ENCODE measurements at regions not wholly inside any gene's neighbourhood (a gene's known extent, or its start where the extent isn't known, plus 50 kb on each side); places are given as distances from the start of the nearest gene placed in this dataset.

- TF ChIP-seq RAD21 (IDR thresholded peaks at IDR 0.05) (no peak), YY1 (IDR thresholded peaks at IDR 0.05) (no peak), TAF1 (conservative IDR thresholded peaks at IDR 0.05) (no peak), MAX (IDR thresholded peaks at IDR 0.05) (no peak), ZBTB33 (IDR thresholded peaks at IDR 0.05) (no peak), EGR1 (IDR thresholded peaks at IDR 0.05; ENCODE audit: low read depth in 2 of 2) (no peak), FOXA2 (IDR thresholded peaks at IDR 0.05) (no peak), GABPA (IDR thresholded peaks at IDR 0.05 in 1 of 2, conservative IDR thresholded peaks at IDR 0.05 in 1 of 2) (no peak), JUND (IDR thresholded peaks at IDR 0.05) (no peak), RXRA (IDR thresholded peaks at IDR 0.05) (no peak), SP1 (IDR thresholded peaks at IDR 0.05) (no peak)
- TF ChIP-seq, protein P1, sequence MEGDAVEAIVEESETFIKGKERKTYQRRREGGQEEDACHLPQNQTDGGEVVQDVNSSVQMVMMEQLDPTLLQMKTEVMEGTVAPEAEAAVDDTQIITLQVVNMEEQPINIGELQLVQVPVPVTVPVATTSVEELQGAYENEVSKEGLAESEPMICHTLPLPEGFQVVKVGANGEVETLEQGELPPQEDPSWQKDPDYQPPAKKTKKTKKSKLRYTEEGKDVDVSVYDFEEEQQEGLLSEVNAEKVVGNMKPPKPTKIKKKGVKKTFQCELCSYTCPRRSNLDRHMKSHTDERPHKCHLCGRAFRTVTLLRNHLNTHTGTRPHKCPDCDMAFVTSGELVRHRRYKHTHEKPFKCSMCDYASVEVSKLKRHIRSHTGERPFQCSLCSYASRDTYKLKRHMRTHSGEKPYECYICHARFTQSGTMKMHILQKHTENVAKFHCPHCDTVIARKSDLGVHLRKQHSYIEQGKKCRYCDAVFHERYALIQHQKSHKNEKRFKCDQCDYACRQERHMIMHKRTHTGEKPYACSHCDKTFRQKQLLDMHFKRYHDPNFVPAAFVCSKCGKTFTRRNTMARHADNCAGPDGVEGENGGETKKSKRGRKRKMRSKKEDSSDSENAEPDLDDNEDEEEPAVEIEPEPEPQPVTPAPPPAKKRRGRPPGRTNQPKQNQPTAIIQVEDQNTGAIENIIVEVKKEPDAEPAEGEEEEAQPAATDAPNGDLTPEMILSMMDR (IDR thresholded peaks at IDR 0.05; ENCODE audit: low read depth, low read length, missing input control), result no peak
- TF ChIP-seq, protein P2, sequence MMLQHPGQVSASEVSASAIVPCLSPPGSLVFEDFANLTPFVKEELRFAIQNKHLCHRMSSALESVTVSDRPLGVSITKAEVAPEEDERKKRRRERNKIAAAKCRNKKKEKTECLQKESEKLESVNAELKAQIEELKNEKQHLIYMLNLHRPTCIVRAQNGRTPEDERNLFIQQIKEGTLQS (IDR thresholded peaks at IDR 0.05), result no peak
Measured at GRCh38 chr14:41087056-41087455, 519.6 kb upstream of the LRFN5 start.
